Lung (tissue), 11 donors: ENCODE measurements at regions not wholly inside any gene's neighbourhood (a gene's known extent, or its start where the extent isn't known, plus 50 kb on each side); places are given as distances from the start of the nearest gene placed in this dataset.
"Not testable (repeated sequence)": the region's sequence is repeated elsewhere in the genome, so short reads cannot be mapped to it uniquely, and the experiment has no call there.

Experiments used
- ATAC-seq: fragments of 200-7000 bp; cut with Tn5 transposase; one replicate; pipeline ENCODE4 v1.9.1; 2020; ENCODE audit warnings: moderate number of reproducible peaks; ENCODE audit not compliant: insufficient read depth, low FRiP score
- DNase-seq, 3 donors: peaks; one replicate each; pipeline ENCODE4 v3.0.0-alpha.2; 2013 to 2017
- H3K27ac ChIP-seq, 2 donors: one replicate each; pipeline ENCODE4 v1.5.1; 2013; ENCODE audit warnings: mild to moderate bottlenecking in 2 of 2, moderate library complexity in 2 of 2, control low read depth in 1 of 2, inconsistent platforms in 1 of 2, low read depth in 1 of 2, low read length in 1 of 2
- H3K27me3 ChIP-seq, 3 donors: one replicate each; pipeline ENCODE4 v1.5.1; 2013; ENCODE audit warnings: low read length in 2 of 3; ENCODE audit not compliant: control insufficient read depth in 3 of 3, insufficient read depth in 3 of 3
- H3K36me3 ChIP-seq, 4 donors: one replicate each; pipeline ENCODE4 v1.5.1; 2013; ENCODE audit warnings: low read length in 4 of 4, mild to moderate bottlenecking in 1 of 4, moderate library complexity in 1 of 4; ENCODE audit not compliant: control insufficient read depth in 4 of 4, insufficient read depth in 4 of 4
- H3K4me1 ChIP-seq, 5 donors: one replicate each; pipeline ENCODE4 v1.5.1; 2013; ENCODE audit warnings: low read length in 5 of 5, mild to moderate bottlenecking in 2 of 5, moderate library complexity in 1 of 5; ENCODE audit not compliant: control insufficient read depth in 5 of 5, insufficient read depth in 5 of 5
- H3K4me3 ChIP-seq: one replicate; pipeline ENCODE4 v1.5.1; 2013; ENCODE audit warnings: mild to moderate bottlenecking, control low read depth, moderate library complexity
- H3K9ac ChIP-seq, 2 donors: one replicate each; pipeline ENCODE4 v1.5.1; 2013; ENCODE audit warnings: low read length in 2 of 2, control low read depth in 1 of 2; ENCODE audit not compliant: insufficient read depth in 1 of 2
- H3K9me3 ChIP-seq, 4 donors: one replicate each; pipeline ENCODE4 v1.5.1; 2013; ENCODE audit warnings: low read length in 3 of 4, mild to moderate bottlenecking in 1 of 4, moderate library complexity in 1 of 4; ENCODE audit not compliant: control insufficient read depth in 4 of 4, insufficient read depth in 3 of 4
- WGBS, 2 donors: extraction: QIAGEN DNeasy Blood & Tissue Kit; methylation state at CpG; one replicate each; pipeline ENCODE4 v1.1.7; 2013; 5-methylcytosine and 5-hydroxymethylcytosine counted together
- TF ChIP-seq, protein P1 (sequence below): IDR thresholded peaks from 2 replicates; pipeline ENCODE4 v1.5.1; 2012; ENCODE audit warnings: mild to moderate bottlenecking; ENCODE audit errors: control extremely low read depth, extremely low read depth
- donor health status: control.
- donor health status: control.
- donor health status: Bipolar disorder and iron deficiency.
- donor health status: healthy.
- donor health status: DM: yes; HTN: yes; CAD: no.

DNA sequence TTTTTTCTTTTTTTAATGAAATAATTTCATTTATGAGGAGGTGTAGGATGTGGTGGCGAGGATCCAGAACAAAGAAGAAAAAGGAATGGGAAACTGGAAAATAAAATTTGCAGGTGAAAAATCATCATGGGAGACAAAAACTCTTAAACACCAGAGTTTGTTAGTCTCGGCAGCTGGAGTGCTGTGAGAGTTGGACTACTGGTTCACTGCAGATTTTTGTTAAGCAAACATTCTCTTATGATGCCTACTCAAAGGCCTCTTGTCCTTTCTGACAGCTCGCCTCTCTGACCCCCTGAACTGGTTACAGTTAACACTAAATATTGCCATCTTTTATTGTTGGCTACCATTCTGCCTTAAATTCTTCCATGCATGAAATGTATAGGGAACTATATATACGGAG lies 152.4 kb upstream of the DPH6 start:
- H3K27me3 ChIP-seq: no peaks in the 10 kb centered on the region
- ATAC-seq: no peak
- 76 to 91% methylated on average over 4 of the region's 4 CpGs for WGBS, 2 donors
- no peak overlapping the region for H3K9ac ChIP-seq
- H3K4me3 ChIP-seq: no peak overlapping the region
- peaks cover 3 to 21% (median 12%) of the 10 kb centered on the region in 5 donors for H3K4me1 ChIP-seq
- H3K9me3 ChIP-seq: no peaks in the 10 kb centered on the region
- DNase-seq: peak in 1 of 3 donors; percentile 29
- TF ChIP-seq, protein P1, sequence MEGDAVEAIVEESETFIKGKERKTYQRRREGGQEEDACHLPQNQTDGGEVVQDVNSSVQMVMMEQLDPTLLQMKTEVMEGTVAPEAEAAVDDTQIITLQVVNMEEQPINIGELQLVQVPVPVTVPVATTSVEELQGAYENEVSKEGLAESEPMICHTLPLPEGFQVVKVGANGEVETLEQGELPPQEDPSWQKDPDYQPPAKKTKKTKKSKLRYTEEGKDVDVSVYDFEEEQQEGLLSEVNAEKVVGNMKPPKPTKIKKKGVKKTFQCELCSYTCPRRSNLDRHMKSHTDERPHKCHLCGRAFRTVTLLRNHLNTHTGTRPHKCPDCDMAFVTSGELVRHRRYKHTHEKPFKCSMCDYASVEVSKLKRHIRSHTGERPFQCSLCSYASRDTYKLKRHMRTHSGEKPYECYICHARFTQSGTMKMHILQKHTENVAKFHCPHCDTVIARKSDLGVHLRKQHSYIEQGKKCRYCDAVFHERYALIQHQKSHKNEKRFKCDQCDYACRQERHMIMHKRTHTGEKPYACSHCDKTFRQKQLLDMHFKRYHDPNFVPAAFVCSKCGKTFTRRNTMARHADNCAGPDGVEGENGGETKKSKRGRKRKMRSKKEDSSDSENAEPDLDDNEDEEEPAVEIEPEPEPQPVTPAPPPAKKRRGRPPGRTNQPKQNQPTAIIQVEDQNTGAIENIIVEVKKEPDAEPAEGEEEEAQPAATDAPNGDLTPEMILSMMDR: no peak
- H3K27ac ChIP-seq: no peak overlapping the region
- no peaks in the 10 kb centered on the region for H3K36me3 ChIP-seq

DNA sequence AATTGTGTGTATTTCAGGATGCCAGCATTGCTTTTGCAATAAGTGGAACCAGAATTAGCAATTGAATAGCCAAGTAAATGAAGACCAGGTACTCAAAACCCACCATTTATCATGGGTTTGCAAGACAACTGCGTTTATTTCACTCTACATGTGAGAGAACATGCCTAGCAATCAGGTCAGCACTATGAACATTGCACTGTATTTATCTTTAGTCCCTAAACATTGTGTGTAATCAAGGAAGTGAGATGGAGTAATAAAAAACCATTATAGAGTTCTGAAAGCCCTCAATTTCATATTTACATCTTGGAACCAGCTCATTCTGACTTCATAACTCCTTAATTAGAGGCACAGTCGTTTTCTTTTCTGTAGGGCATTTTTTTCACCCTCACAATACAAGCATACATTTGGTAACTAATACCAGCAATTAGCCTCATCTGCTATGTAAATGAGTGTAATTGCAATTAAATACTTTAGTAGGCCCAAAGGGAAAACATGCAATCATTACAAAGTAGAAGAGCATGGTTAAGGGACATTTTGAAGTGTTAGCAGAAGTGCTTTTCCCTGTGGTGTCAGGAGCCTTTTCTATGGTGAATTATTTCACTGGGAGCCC lies 153.1 kb upstream of the DPH6 start:
- TF ChIP-seq, protein P1: no peak
- no peak overlapping the region for H3K9ac ChIP-seq
- H3K4me3 ChIP-seq: no peak overlapping the region
- H3K9me3 ChIP-seq: no peaks in the 10 kb centered on the region
- H3K27me3 ChIP-seq: no peaks in the 10 kb centered on the region
- 68 to 71% methylated on average over 2 of the region's 2 CpGs for WGBS, 2 donors
- no peak overlapping the region for H3K27ac ChIP-seq
- peaks cover 3 to 21% (median 12%) of the 10 kb centered on the region in 5 donors for H3K4me1 ChIP-seq
- DNase-seq: no peak
- no peaks in the 10 kb centered on the region for H3K36me3 ChIP-seq
- no peak for ATAC-seq

DNA sequence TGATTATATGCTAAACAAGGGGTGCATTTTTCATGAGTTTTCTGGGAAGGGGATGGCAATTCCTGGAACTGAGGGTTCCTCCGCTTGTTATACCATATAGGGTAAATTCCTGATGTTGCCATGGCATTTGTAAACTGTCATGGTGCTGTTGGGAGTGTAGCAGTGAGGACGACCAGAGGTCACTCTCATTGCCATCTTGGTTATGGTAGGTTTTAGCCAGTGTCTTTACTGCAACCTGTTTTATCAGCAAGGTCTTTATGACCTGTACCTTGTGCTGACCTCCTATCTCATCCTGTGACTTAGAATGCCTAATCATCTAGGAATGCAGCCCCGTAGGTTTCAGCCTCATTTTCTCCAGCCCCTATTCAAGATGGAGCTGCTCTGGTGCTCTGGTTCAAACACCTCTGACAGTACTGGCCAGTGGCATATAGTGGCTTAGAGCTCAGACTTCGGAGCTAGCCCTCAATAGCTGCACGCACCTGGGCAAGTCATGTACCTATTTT lies 154.2 kb upstream of the DPH6 start:
- peaks cover 3 to 22% (median 13%) of the 10 kb centered on the region in 5 donors for H3K4me1 ChIP-seq
- not testable (repeated sequence) for H3K9ac ChIP-seq, H3K9me3 ChIP-seq, H3K4me3 ChIP-seq, H3K27ac ChIP-seq, H3K27me3 ChIP-seq, H3K36me3 ChIP-seq, DNase-seq, ATAC-seq
- WGBS, 2 donors: 71 to 74% methylated on average over 5 of the region's 5 CpGs

DNA sequence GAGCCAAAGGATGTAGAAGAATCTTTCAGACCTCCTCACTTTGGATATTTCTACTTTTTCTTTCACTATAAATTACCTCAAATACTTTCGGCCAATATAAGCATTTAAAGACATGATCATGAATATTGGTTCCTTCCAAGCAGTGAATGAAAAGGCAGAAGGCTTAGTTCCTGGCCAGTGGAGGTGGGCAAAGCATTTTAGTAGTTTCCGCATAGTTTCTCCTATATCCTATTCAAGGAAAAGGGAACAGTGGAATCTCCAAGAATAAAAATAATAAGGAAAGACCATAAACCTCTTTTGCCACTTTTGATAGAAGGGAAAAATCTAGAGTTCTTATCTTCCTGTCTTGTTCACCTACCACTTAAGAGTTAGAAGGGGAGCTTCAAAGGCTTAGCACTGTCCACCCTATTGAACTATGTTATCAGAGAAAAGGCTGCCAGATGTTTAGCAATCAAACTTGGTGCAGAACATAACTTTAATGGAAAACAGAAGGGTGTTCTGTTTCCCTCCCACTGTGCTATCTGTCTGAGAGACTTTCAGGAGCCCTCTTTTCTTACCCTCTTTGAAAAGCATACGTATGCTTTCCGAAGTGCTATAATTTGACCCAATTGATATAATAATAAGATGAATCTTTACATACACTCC lies 155.6 kb upstream of the DPH6 start:
- H3K4me1 ChIP-seq: peaks cover 2 to 34% (median 24%) of the 10 kb centered on the region in 5 donors
- 94 to 95% methylated on average over 4 of the region's 4 CpGs for WGBS, 2 donors
- H3K27me3 ChIP-seq: no peaks in the 10 kb centered on the region
- TF ChIP-seq, protein P1: no peak
- no peaks in the 10 kb centered on the region for H3K9me3 ChIP-seq
- no peak overlapping the region for H3K27ac ChIP-seq
- no peaks in the 10 kb centered on the region for H3K36me3 ChIP-seq
- no peak overlapping the region for H3K9ac ChIP-seq
- DNase-seq (no peak), ATAC-seq (no peak)
- no peak overlapping the region for H3K4me3 ChIP-seq
